ENCODE measurements at regions not wholly inside any gene's neighbourhood (a gene's known extent, or its start where the extent isn't known, plus 50 kb on each side); places are given as distances from the start of the nearest gene placed in this dataset.
"Not testable (repeated sequence)": the region's sequence is repeated elsewhere in the genome, so short reads cannot be mapped to it uniquely, and the experiment has no call there.

DNA sequence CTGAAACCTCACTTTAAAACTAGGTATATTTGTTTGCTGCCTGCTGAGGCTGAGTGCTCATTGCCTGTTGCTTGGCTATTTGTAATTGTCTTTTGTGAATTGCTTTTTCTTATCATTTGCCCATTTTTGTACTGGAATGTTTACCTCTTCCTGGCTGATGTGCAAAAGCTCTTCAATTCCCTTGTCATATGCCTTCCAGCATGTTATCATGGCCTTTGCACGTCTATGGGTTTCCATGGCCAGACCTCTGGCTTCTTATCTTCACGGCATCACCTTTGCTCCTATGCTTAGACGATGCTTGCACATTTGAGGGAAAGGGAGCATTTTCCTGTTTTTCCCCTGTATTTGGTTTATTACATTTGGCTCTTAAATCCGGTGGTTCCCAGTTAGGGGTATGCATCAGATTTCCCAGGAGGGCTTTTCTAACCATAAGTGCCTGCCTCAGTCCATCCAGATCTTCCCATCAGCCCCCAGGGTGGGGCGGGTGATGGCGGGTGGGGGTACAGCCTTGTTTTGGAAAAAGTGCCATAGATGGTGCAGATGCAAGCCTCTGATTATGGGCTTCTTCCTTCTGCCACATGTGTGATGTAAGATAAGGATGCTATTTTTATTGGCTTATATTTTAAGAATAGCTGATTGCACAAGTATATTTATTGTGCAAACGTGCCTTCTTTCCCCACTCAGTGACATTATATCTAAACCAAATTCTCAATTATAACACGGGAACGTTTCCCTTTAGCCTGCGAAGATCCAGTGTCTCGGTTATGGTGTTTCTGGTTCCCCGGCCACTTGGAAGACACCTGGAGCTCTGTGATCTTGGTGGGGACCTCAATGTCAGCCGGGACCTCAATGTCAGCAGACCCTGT, 70.6 kb upstream of the SEPTIN5 start:
- DNase-seq, result no peak

DNA sequence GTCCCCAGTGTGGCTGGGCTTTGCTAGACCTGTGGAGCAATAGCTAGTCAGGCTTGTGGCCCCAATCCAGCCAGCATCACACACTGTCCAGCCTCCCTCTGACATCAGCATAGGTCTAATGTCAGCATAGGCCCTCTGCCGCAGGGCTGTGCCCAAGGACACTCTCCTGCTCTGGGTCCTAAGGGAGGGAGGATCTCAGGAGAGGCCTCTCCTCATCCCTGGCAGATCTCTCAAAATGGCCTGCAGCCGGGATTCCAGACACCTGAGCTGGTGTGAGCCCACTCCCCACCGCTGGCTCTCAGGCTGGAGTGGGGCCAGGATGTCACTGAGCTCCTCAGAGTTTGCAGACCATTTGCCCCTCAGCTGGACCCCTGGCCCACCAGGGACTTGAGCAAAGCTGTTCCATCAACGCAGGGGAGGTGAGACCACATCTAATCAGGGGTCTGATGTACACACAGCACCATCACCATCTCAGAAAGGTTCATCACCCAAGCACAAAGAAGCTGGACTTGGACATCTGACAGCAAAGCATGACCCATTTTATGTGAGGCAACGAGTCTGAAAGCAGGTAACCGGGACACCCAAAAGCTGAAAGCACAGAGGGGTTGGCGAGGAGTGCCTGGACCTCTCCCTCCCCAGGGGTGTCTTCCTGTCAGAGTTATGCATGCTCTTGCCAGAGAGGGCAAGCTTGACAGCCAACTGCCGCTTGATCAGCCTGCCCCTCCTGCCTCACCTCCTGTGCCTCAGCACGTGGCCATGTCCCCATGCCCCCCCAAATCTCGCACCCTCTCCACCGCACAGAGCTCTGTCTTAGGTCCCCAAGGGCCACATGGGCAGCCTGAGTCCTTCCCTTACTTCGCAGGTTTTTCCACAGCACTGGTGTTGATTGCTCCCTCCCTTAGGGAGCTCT, 69.7 kb upstream of the SEPTIN5 start:
- DNase-seq, result no peak

DNA sequence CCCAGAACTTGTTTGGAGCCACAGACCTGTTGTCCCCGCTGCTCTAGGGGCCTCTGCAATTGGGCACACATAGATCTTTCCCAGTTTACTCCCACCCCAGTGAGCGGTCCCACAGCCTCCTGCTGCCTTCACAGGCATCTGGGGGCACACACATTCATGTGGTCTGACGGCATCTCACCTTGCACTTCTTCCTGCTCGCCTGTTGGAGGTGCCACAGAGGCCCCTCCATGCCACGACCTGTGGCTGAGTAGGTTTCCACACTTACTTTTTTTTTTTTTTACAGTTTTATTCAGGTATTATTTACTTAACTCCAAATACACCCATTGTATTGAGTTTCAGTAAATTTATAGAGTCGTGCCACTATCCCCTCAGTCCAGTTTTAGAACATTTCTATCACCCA, 68.9 kb upstream of the SEPTIN5 start:
- DNase-seq, result no peak

DNA sequence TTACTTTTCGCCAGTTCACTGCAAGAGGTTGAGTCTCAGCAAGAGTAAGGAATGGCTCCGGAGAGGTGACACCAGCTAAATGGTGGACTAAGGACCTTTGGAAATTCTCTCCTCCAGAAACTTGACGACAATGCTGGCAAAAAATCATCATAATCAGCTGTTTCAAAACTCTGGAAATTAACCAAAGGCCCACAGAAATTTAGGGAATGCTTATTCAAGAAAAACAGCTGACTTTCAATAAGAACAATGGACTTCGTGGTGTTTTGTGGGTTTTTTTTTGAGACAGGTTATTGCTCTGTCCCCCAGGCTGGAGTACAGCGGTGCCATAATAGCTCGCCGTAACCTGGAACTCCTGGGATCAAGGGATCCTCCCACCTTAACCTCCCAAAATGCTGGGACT, 68.4 kb upstream of the SEPTIN5 start:
- no peak for DNase-seq

DNA sequence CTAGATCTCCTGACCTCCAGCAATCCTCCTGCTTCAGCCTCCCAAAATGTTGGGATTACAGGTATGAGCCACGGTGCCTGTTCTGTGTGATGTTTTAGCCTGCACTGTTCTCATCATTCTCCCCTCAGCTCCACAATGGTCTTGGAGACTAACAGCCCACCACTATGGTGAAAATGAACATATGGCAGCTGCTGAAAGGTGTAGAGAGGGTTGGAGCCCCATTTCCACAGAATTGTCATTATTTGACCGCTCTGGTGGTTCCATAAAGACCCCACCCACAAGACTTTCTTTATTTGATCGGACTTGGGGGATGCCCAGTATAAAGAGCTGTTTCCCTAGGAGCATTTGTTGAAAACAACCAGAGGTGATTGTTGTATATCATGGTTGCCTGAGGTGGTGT, 67.9 kb upstream of the SEPTIN5 start:
- no peak for DNase-seq

DNA sequence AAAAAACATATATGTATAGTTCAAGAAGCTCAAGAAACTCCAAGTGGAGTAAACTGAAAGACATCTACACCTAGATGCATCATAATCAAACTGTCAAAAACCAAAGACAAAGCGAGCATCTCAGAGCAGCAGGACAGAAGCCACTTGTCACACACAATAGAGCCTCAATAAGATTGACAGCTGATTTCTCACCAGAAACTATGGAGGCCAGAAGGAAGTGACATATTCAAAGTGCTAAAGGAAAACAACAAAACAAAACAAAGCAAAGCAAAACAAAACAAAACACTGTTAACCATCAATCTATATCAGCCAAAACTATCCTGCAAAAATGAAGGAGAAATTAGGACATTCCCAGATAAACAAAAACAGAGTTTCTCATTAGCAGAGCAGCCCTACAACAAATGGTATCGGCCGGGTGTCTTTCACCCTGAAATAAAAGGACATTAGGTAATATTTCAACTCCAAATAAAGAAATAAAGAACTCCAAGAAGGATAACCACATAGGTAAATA, 65.8 kb upstream of the SEPTIN5 start:
- no peak for DNase-seq

DNA sequence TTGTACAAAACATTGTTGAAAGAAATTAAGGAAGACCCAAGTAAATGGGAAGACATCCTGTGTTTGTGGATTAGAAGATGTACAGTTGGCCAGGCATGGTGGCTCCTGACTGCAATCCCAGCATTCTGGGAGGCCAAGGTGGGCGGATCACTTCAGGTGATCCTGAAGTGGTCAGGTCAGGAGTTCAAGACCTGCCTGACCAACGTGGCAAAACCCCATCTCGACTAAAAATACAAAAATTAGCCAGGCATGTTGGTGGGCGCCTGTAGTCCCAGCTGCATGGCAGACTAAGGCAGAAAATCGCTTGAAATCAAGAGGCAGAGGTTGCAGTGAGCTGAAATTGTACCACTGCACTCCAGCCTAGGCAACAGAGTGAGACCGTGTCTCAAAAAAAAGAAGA, 62.0 kb upstream of the SEPTIN5 start:
- DNase-seq, result no peak

DNA sequence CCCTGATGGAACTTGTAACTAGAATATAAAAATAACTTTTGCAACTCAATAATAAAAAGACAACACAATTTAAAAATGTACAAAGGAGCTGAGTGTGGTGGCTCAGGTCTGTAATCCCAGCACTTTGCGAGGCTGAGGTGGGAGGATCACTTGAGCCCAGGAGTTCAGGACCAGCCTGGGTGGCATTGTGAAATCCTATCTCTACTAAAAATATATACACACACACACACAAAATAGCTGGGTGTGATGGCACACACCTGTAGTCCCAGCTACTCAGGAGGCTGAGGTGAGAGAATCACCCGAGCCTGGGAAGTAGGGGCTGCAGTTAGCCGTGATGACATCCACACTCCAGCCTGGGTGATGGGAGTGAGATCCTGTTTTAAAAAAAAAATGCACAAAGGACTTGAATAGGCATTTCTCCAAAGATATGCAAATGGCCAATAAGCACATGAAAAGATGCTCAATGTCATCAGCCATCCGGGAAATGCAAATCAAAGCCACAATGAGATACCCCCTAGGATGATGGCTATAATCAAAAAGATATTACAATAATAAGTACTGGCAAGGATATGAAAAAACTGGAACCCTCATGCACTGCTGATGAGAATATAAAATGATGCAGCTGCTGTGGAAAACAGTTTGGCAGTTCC, 59.8 kb upstream of the SEPTIN5 start:
- DNase-seq, result no peak

DNA sequence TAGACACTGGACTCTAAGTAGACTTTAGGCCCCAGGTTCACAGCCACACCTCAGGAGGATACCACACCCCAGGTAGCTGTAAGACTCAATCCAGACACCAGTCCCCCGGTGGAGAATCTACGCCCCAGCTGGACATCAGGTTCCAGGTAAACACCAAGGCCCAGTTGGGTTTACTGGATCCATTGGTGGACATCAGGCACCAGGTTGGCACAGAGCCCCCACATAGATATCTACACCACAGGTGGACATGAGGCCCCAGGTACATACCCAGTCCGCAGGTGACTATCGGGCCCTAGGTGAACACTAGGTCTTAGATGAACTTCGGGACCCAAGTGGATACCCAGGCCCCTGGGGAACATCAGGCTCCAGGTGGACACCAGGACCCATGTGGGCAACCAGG, 58.9 kb upstream of the SEPTIN5 start:
- no peak for DNase-seq

DNA sequence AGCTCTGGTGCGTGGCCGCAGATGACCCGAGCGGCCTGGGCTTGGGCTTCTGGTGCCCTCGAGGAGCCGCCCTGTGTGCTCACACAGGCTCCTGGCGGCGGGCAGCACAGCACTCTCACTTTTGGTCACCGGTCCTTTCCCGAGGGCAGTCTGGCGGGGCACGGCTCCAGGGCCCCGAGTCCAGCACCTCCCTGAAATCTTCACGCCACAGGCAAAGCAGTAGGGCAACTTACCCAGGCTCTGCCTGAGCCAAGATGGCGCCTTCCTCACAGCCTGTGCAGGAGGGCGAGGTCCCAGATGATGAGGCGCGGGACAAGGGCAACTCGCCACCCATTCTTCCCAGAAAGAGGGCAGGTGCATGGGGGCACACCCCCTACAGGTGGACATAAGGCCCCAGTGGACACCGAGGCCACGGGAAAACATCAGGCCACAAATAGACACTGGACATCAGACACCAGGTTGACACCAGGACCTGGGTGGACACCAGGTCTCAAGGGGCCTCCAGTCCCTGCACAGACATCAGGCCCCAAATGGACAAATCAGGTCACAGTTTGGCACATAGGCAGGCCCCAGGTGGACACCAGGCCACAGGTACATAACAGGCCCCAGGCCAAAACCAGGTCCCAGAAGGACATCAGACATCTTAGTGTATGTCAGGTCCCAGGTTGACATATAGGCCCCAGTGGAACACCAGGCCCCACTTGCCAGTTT, 57.6 kb upstream of the SEPTIN5 start:
- no peak for DNase-seq

DNA sequence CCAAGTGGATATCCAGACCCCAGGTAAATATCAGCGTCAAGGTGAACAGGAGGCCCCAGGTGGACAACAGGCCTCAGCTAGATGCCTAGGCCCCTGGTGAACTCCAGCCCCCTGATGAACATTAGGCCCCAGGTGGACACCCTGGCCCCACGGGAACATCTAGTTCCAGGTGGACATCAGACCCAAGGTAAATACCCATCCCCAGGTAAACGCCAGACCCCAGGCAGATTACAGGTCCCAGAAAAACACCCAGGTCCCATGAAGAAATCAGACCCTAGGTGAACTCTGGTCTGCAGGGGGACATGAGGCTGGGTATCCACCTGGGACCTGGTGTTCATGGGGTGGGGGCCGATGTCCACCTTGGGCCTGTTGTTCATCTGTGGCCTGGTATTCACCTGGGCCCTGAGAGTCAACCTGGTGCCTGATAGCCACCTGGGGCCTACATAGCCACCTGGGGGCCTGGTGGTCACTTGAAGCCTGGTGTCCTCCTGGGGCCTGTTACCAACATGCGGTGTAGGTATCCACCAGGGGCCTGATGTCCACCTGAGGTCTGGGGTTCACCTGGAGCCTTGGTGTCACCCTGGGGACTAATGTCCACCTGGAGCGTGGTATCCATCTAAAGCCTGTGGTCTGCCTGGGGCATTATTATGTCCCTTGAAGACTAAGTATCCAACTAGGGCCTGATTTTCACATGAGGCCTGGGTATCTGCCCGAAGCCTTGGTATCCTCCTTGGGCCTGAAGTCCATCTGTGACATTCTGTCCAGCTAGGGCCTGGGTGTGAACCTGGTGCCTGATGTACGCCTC, 56.8 kb upstream of the SEPTIN5 start:
- no peak for DNase-seq

DNA sequence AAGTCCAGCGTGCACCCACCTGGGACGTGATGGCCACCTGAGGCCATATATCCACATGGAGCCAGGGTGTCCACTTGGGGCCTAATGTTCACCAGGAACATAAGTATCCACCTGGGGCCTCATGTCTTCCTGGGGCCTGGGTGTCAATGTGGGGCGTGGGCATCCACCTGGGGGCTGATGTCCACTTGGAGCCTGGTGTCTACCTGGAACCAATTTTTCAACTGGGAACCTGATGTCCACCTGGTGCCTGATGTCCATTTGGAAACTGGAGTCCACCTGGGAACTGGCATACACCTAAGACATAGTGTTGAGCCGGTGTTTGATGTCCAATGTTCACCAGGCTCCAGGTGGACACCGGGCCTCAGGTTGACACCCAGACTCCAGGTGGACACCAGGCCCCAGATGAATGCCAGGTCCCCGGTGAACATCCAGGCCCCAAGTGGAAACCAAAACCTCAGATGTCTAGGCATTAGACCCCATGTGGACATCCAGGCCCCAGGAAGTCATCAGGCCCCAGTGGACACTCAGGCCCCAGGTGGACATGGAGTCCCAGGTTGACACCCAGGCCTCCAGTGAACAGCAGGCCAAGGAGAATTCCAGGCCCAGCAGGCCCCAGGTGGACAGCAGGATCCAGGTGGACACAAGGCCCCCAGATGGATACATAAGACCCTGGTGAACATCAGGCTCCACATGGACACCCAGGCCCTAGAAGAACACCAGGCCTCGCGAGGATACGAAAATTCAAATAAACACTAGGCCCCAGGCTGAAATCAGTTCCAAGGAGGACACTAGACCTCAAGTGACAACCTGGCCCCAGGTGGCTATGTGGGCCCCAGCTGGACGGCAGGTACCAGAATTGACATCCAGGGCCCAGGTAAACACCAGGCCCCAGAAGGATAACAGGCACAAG, 56.0 kb upstream of the SEPTIN5 start:
- no peak for DNase-seq

DNA sequence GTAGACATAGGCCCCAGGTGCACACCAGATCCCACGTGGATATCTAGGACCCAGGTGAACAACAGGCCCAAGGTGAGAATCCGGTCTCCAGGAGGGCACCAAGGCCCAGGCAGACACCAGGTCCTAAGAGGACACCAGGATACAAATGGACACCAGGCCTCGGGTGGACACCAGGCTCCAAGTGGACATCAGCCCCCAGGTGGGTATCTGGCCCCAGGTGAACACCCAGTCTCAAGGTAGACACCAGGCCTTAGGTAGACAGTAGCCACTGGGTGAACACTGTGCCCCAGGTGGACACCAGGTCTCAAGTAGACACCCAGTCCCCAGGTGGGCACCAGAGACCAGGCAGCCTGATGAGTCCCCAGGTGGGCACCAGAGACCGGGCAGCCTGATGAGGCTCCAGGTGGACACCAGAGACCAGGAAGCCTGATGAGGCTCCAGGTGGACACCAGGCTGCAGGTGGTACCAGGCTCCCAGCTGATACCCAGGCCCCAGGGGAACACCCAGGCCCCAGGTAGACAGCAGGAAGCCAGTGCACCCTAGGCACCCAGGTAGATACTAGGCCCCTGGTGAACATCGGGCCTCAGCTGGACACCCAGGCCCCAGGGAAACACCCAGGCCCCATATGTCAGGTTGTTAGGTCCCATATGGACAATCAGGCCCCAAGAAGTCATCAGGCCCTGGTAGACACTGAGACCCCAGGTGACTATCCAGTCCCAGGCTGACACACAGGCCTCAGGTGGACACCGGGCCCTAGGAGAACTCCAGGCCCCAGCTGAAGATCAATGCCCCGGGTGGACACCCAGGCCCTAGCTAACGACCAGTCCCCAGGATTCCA, 55.1 kb upstream of the SEPTIN5 start:
- DNase-seq, result no peak

DNA sequence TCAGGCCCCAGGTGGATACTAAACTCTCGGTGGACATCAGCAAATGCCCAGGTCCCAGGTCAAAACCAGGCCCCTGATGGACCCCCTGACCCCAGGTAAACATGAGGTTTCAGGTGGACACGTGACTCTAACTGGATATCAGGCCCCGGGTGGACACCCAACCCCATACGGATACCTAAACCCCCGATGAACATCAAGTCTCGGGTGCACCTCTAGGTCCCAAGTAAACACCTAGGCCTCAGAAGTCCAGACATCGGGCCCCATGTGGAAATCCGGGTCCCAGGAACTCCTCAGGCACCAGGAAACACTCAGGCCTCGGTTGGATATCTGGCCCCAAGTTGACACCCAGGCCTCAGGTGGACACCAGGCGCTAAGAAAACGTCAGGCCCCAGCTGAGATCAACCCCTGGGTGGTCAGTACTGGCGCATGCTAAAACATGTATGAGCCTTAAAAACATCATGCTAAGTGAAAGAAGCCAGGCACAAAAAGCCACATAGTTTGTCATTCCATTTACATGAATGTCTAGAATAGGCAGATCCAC, 54.4 kb upstream of the SEPTIN5 start:
- no peak for DNase-seq

DNA sequence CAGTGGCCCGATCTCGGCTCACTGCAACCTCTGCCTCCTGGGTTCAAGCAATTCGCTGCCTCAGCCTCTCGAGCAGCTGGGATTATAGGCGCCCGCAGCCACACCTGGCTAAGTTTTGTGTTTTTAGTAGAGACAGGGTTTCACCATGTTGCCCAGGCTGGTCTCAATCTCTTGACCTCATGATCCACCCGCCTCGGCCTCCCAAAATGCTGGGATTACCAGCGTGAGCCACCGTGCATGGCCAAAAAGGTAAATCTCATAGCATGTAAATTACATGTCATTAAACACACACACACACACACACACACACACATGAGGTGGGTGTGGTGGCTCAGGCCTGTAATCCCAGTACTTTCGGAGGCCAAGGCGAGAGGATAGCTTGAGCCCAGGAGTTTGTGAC, 53.7 kb upstream of the SEPTIN5 start:
- not testable (repeated sequence) for DNase-seq

DNA sequence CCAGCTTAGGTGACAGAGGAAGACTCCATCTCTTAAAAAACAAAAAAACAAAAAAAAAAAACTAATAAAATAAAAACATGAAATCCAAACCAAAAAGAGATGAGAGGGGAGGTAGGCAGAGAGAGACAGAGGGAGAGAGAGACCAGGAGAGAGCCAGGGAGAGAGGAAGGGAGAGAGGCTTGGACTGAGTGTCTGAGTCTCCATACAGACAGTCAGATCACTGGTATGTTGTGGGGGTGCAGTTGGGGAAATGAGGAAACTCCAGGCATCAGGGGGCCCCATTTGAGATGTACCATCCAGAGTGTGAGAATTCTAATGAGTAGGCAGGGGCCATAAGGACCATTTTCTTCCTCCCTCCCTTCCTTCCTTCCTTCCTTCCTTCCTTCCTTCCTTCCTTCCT, 53.1 kb upstream of the SEPTIN5 start:
- DNase-seq, result no peak

DNA sequence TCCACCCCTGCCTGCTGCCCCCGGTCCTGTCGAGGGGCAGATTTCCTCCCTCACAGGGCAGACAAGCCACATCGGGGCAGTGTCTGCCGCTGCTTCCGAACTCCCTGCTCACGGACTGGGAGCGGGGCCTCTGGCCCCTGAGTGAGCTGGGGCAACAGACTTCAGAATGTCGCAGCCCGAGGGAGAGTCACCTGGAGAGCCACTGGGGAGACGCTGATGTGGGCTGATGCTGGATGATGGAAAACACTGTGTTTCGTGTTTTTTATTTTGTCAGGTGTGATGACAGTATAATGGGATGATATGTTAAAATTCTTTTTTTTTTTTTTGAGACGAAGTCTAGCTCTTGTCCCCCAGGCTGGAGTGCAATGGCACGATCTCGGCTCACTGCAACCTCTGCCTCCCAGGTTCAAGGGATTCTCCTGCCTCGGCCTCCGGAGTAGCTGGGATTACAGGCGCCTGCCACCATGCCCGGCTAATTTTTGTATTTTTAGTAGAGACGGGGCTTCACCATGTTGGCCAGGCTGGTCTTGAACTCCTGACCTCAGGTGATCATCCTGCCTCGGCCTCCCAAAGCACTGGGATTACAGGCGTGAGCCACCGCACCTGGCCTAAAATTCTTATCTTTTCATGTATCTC, 52.1 kb upstream of the SEPTIN5 start:
- DNase-seq, result not testable (repeated sequence)

DNA sequence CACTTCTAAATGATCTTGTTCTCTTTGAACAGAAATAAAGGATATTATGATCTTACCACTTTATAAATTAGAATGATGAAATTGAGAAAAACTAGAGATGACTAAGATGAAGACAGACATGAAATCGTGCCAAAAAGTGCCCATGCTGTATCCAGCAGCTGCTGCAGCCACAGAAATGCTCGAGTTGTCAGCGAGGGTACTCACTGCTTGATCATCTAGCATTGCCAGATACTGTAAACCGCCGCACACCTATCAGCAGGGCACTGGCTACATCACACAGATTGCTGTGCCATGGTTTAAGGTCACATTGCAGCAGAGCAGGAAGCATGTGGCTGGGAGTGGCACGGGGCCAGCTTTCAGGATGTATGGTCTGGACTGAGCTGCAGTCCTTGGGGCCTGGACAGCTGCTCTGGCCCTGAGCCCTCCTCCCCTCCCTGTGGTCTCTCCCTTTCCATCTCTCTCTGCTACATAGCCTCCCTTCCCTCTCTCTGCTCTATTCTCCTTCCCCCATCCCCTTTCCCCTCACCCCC, 51.0 kb upstream of the SEPTIN5 start:
- DNase-seq, result no peak
